GM12865 (cell line): ENCODE measurements at regions not wholly inside any gene's neighbourhood (a gene's known extent, or its start where the extent isn't known, plus 50 kb on each side); places are given as distances from the start of the nearest gene placed in this dataset.
"Not testable (repeated sequence)": the region's sequence is repeated elsewhere in the genome, so short reads cannot be mapped to it uniquely, and the experiment has no call there.

Experiments used
- DNase-seq: peaks from one replicate; pipeline ENCODE4 v3.0.0; 2010; ENCODE audit warnings: low read depth
- H3K4me3 ChIP-seq: 2 replicates; pipeline ENCODE4 v1.5.1; 2011; ENCODE audit warnings: mild to moderate bottlenecking, low read depth, low read length, control low read depth
- TF ChIP-seq, protein P1 (sequence below): IDR thresholded peaks from 2 replicates; pipeline ENCODE4 v1.5.1; 2011; ENCODE audit warnings: low read length, control low read depth, low read depth, inconsistent platforms; ENCODE audit not compliant: insufficient read depth; ENCODE audit errors: missing control alignments

DNA sequence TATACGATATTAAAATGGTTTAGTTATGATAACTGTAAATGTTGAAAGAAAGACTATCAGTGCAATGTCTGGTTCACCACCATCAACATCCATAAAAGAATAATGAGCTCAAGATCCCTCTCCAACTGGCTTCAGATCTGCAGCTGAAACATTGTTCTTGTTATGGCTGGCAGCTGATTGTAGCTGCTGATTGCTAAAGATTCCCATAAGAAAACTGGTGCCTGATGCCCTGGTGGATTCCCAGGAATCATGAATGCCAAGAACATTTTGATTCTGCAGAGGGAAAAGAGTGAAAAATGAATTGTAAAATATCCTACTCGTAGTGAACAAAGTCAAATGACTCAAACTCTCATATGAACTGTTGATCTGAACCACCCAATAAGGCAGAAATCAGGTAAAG, 1160.2 kb downstream of the EPHA7 start:
- H3K4me3 ChIP-seq, result no peak overlapping the region
- TF ChIP-seq, protein P1, sequence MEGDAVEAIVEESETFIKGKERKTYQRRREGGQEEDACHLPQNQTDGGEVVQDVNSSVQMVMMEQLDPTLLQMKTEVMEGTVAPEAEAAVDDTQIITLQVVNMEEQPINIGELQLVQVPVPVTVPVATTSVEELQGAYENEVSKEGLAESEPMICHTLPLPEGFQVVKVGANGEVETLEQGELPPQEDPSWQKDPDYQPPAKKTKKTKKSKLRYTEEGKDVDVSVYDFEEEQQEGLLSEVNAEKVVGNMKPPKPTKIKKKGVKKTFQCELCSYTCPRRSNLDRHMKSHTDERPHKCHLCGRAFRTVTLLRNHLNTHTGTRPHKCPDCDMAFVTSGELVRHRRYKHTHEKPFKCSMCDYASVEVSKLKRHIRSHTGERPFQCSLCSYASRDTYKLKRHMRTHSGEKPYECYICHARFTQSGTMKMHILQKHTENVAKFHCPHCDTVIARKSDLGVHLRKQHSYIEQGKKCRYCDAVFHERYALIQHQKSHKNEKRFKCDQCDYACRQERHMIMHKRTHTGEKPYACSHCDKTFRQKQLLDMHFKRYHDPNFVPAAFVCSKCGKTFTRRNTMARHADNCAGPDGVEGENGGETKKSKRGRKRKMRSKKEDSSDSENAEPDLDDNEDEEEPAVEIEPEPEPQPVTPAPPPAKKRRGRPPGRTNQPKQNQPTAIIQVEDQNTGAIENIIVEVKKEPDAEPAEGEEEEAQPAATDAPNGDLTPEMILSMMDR, result no peak
- DNase-seq, result no peak

DNA sequence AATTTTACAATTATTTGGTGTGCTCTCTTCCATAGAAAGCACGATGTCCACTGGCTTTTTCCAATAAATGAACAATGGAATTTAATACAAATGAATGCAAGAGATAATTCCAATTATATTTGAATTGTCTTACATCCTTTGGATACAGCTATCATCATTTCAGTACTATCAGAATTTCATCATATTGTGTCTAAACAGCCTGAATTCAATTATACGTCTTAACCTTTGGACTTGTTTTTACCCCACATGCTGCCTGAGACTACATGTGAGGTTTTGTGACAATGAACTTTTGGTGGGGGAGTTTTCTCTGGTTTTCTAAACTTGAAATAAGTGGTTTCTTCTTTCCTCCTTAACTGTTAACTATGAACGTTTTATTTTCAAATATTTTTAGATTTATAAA, 1176.0 kb downstream of the EPHA7 start:
- TF ChIP-seq, protein P1, result no peak
- H3K4me3 ChIP-seq, result no peak overlapping the region
- no peak for DNase-seq

DNA sequence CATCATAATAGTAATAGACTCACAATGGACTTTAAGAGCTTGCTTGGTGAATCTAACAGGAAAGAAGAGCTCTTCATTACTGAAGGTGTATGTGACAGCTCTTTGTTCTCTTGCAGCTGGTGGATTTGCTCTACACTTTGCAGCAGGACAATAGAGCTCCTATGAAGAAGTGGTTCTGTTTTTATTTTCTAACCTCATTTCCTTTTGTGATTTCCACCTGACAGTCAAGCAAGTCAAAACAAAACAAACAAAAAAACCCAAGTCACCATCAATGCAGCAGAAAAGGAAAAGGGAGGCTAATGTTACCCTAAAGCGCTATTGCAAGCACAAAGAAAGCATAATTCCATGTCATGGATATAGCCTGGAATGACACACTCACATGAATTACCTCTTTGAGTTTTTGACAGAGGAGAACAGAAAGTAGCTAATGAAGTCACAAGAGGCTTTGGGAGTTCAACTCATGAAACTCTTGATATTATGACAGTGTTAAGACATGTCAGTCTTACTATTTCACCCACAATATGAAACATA, 1188.1 kb downstream of the EPHA7 start:
- no peak overlapping the region for H3K4me3 ChIP-seq
- TF ChIP-seq, protein P1, result no peak
- no peak for DNase-seq

DNA sequence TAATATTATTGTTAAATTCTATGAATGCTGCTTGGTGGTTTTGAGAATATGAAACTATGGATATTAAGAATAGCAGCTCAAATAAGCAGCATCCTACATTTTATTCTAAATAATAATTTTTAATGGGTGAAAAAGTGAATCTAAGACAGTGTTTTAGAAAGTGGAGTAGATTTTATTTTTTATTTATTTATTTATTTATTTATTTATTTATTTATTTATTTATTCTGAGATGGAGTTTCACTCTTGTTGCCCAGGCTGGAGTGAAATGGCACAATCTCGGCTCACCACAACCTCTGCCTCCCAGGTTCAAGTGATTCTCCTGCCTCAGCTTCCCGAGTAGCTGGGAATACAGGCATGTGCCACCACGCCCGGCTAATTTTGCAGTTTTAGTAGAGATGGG, 1199.4 kb downstream of the EPHA7 start:
- not testable (repeated sequence) for DNase-seq, H3K4me3 ChIP-seq

DNA sequence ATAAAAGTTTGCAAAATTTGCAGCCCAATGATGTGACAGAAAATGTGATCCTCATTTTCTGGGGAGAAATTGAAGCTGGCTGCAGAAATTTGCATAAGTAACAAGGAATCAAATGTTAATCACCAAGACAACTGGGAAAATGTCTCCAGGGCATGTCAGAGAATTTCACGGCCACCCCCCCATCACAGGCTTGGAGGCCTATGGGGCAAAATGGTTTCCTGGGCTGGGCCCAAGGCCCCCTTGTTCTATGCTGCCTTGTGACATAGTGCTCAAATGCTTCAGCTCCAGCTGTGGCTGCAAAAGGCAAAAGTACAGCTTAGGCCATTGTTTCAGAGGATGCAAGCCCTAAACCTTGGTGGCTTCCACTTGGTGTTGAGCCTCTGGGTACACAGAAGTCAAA, 1202.6 kb downstream of the EPHA7 start:
- no peak for DNase-seq
- TF ChIP-seq, protein P1, result no peak
- no peak overlapping the region for H3K4me3 ChIP-seq

DNA sequence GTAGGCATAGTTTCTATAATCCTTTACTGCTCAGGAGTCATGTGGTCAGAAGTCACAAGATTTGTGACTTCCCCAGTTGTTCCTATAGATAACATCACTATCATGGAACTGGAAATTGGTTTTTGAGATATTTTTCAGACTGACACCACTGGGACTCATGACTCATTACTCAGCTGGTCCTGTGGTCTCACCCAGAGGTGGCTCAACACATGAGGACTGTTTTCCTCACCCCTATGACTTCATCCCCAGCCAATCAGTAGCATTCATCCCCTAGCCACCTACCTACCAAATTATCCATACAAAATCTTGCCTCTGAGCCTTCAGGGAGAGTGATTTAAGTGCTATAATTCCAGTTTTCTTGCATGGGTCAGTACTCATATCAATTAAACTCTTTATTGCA, 1217.7 kb downstream of the EPHA7 start:
- DNase-seq, result no peak
- H3K4me3 ChIP-seq, result no peak overlapping the region
- TF ChIP-seq, protein P1, result no peak

DNA sequence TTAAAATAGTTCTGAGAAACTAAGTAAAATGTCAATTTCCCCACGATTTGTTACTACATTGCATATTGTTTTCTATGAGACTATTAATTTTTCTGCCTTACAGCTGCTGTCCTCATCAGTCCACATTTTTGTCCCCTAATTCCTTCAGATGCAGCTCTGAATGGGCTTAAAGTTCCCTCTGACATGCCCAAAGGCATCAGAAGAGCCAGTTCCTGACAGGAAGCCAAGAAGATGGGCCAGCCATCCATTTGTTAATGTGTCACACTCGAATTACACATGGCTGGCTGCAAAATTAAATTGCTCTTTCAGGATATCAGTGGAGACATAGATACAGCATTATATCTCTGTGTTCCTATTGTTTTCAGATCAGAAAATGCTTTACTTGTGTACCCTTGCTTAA, 1223.0 kb downstream of the EPHA7 start:
- TF ChIP-seq, protein P1, result no peak
- no peak for DNase-seq
- no peak overlapping the region for H3K4me3 ChIP-seq
